ENCODE measurements at regions not wholly inside any gene's neighbourhood (a gene's known extent, or its start where the extent isn't known, plus 50 kb on each side); places are given as distances from the start of the nearest gene placed in this dataset.
"Not testable (repeated sequence)": the region's sequence is repeated elsewhere in the genome, so short reads cannot be mapped to it uniquely, and the experiment has no call there.

DNA sequence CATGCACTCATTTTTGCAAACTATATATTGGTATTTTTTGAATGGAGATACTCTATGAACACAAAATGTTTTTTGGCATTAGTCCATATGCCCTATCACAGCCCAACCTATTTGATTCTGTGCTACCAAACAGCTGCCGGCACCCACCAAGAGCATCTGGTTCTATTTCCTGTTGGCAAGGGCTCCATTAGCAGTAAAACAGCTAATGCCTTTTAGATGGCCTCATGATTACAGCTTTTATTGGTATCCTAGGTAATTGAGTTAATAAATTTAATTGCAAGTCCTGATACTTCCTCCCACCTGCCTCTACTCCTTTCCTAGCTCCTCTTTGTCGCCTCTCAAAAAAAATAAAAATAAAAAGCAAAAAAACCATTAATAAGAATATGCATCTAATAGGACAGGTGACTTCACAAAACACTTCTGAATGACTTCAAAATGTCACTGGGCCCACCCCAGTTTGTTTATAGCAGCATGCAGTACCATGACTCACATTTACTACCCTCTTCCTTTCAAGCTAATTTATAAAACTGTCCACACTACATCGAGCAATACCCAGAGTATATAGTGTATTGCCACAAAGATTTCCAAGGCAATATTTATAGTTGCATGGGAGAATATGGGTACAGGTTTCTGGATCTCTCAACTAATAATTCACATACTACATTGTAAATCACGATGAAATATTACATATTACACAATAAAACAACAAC lies 620.4 kb downstream of the SLCO4C1 start:
- Histone ChIP-seq H3K27ac (ENCODE audit: low read depth) (no peak overlapping the region), H3K4me3 (ENCODE audit: low read depth, low read length) (no peak overlapping the region), H3K36me3 (ENCODE audit: insufficient read depth) (no peaks in the 10 kb centered on the region), H3K4me1 (ENCODE audit: insufficient read depth) (no peaks in the 10 kb centered on the region)
- DNase-seq (ENCODE audit: extremely low spot score), result no peak
- WGBS, result 54% methylated on average over 4 of the region's 4 CpGs

DNA sequence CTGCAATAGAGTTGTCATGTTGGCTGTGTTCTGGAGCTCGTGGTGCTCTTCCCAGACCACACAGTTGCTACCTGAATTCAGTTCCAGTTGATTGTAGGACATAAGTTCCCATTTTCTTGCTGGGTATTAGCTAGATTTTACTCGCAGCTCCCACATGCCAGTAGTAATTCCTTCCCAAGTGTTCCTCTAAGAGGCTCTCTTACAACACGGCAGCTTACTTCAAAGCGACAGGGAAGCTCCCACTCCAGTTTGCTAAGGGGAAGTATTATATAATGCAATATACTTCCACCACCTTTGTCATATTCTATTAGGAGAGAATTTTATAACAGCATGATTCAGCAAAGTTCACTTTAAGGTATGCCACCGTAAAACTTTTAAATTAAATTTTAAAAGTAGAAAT lies 623.0 kb downstream of the SLCO4C1 start:
- 85% methylated on average over 5 of the region's 5 CpGs for WGBS
- Histone ChIP-seq H3K27ac (ENCODE audit: low read depth) (no peak overlapping the region), H3K4me1 (ENCODE audit: insufficient read depth) (no peaks in the 10 kb centered on the region), H3K4me3 (ENCODE audit: low read depth, low read length) (no peak overlapping the region), H3K36me3 (ENCODE audit: insufficient read depth) (no peaks in the 10 kb centered on the region)
- no peak for DNase-seq (ENCODE audit: extremely low spot score)

DNA sequence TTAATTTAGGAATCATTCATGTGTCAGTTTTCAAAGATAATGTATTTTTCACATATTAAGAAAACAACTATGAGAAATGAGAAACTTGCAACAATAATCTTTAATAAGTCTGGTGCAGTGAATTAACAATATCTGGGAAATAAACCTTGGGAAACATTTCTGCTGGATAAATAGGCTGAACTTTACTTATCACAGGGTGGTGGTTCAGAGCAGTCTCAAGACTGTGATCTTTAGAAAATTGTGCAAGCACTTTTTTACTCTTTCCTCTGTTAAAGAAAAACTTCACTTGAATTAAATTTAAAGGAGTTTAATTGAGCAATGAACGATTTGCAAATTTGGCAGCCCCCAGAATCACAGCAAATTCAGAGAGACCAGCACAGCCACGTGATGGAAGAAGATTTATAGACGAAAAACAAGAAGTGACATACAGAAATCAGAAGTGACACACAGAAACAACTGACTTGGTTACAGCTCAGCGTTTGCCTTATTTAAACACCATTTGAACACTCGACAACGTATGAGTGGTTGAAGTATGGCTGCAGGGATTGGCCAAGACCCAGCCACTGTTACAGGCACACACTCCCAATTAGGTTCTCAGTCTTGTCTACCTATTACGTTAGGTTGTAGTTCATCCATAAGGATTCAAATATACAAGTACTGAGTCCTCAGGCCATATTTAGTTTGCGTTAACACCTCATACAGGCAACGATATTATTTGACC lies 631.9 kb downstream of the SLCO4C1 start:
- H3K4me3 ChIP-seq (ENCODE audit: low read depth, low read length), result no peak overlapping the region
- H3K36me3 ChIP-seq (ENCODE audit: insufficient read depth), result no peaks in the 10 kb centered on the region
- H3K4me1 ChIP-seq (ENCODE audit: insufficient read depth), result no peaks in the 10 kb centered on the region
- 78% methylated on average over 9 of the region's 9 CpGs for WGBS
- H3K27ac ChIP-seq (ENCODE audit: low read depth), result no peak overlapping the region
- DNase-seq (ENCODE audit: extremely low spot score), result no peak

DNA sequence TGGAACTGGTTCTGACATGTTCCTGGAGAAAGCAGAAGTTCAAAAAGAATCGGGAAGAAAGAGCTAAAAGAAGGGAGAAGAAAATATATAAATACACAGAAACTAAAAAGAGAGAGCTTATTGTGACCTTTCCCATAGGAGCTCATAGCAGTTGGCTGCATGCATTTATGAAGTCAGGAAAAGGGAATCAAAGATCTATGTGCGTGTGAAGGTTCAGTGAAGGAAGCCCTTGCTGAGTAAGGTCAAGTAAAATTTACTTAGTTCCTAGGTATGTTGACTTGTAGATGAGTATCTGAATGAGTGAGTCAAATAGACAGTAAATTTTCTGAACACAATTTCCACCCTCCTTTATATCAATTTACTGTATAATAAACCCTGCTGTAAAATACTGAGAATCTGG lies 632.5 kb downstream of the SLCO4C1 start:
- Histone ChIP-seq H3K4me3 (ENCODE audit: low read depth, low read length) (no peak overlapping the region), H3K27ac (ENCODE audit: low read depth) (no peak overlapping the region), H3K4me1 (ENCODE audit: insufficient read depth) (no peaks in the 10 kb centered on the region), H3K36me3 (ENCODE audit: insufficient read depth) (no peaks in the 10 kb centered on the region)
- DNase-seq (ENCODE audit: extremely low spot score), result no peak
- 57% methylated on average over 2 of the region's 2 CpGs for WGBS

DNA sequence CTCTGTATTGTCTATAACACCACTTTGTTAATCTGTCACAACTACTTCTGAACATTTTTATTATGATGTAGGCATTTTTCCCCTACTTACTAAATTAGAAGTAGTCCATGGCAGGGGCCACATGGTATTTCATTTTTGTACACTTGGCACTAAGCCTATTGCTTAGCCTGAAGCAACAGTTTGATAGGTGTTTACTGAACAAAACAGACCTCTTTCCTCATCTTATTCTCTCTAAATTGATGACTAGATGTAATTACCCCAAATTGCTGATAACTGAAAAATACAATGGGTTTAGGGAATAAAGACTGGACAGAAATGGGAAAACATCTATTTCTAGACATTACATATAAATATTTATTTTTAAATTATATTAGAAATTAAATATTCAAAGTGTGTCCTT lies 633.8 kb downstream of the SLCO4C1 start:
- no peak overlapping the region for H3K4me3 ChIP-seq (ENCODE audit: low read depth, low read length)
- H3K27ac ChIP-seq (ENCODE audit: low read depth), result no peak overlapping the region
- no peaks in the 10 kb centered on the region for H3K4me1 ChIP-seq (ENCODE audit: insufficient read depth)
- no peaks in the 10 kb centered on the region for H3K36me3 ChIP-seq (ENCODE audit: insufficient read depth)
- DNase-seq (ENCODE audit: extremely low spot score), result no peak

DNA sequence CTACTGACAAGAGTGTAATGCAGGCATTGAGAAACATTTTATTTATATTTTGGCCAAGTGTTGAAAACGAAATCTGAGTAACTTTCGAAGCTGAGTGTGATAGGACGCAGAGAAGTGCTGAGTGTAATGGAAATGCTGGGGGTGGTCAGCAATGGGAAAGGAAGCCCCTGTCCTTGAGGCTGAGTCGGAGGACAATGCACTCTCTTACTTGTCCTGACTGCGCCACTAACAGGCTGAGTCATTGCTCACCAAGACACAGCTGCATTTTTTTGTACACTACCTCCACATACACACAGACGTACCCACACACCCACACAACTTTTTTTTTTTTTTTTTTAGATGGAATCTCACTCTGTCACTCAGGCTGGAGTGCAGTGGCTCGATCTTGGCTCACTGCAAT lies 637.7 kb downstream of the SLCO4C1 start:
- DNase-seq (ENCODE audit: extremely low spot score), result no peak
- 66% methylated on average over 7 of the region's 7 CpGs for WGBS
- no peaks in the 10 kb centered on the region for H3K36me3 ChIP-seq (ENCODE audit: insufficient read depth)

DNA sequence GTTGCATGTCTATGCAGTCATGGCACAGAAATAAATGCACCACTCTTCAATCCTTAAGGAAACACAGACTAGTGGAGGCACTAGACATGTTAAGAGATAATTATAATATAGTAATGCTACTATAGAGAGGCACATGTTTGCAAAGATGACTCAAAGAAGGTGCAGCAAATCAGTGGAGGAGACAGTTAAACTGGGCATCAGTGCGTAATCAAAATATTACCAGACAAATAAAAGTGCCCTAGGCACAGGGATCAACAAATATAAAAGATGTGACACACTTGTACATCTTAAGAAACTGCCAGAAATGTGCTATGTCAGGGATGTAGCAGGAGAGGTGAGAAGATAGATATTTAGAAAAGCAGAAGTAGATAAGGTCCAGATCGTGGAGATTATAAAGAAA lies 642.1 kb downstream of the SLCO4C1 start:
- WGBS, result 59% methylated on average over 2 of the region's 2 CpGs
- no peak overlapping the region for H3K27ac ChIP-seq (ENCODE audit: low read depth)
- H3K4me3 ChIP-seq (ENCODE audit: low read depth, low read length), result no peak overlapping the region
- no peaks in the 10 kb centered on the region for H3K36me3 ChIP-seq (ENCODE audit: insufficient read depth)
- H3K4me1 ChIP-seq (ENCODE audit: insufficient read depth), result no peaks in the 10 kb centered on the region
- no peak for DNase-seq (ENCODE audit: extremely low spot score)

More for the DNA sequence above, 637.7 kb downstream of the SLCO4C1 start:
- Histone ChIP-seq H3K4me3 (ENCODE audit: low read depth, low read length) (no peak overlapping the region), H3K27ac (ENCODE audit: low read depth) (no peak overlapping the region), H3K4me1 (ENCODE audit: insufficient read depth) (no peaks in the 10 kb centered on the region)

DNA sequence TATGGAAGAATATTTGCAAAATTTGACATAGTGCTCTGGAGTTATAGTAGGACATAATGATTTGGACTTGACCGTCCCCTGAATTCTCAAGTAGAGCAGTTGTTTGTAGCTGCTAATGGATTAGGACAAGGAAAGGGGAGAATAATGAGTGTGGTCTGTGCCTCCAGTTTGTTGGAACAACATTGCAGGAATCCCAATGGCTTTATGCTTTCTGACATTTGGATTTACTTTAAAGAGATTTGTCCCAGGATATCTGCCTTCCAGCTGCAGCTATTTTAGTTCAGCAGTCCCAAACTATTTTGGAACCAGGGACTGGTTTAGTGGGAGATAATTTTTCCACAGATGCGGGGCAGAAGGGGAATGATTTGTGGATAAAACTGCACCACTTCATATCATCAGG lies 648.2 kb downstream of the SLCO4C1 start:
- H3K4me3 ChIP-seq (ENCODE audit: low read depth, low read length), result no peak overlapping the region
- no peaks in the 10 kb centered on the region for H3K36me3 ChIP-seq (ENCODE audit: insufficient read depth)
- no peaks in the 10 kb centered on the region for H3K4me1 ChIP-seq (ENCODE audit: insufficient read depth)
- H3K27ac ChIP-seq (ENCODE audit: low read depth), result no peak overlapping the region
- 48% methylated on average over 2 of the region's 2 CpGs for WGBS
- DNase-seq (ENCODE audit: extremely low spot score), result no peak

DNA sequence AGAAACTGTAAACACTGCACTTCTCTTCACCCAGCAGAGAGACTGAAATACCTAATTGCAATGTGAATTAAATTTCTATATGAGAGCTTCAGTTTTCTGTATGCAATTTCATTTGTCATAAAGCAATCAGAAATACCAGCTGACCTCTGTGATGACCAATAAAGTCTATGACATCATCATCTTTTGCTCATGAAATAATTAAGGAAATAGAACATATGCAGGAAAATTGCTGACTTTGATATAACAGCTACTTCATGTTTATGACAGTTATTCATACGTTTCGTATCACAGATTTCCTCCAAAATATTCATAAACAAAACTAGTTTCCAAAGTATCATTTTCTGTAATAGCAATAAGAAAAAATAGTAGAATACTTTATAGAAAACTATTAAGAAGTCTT lies 652.3 kb downstream of the SLCO4C1 start:
- WGBS, result 42% methylated on average over 2 of the region's 2 CpGs
- H3K4me3 ChIP-seq (ENCODE audit: low read depth, low read length), result no peak overlapping the region
- no peaks in the 10 kb centered on the region for H3K4me1 ChIP-seq (ENCODE audit: insufficient read depth)
- no peak overlapping the region for H3K27ac ChIP-seq (ENCODE audit: low read depth)
- no peaks in the 10 kb centered on the region for H3K36me3 ChIP-seq (ENCODE audit: insufficient read depth)
- no peak for DNase-seq (ENCODE audit: extremely low spot score)

DNA sequence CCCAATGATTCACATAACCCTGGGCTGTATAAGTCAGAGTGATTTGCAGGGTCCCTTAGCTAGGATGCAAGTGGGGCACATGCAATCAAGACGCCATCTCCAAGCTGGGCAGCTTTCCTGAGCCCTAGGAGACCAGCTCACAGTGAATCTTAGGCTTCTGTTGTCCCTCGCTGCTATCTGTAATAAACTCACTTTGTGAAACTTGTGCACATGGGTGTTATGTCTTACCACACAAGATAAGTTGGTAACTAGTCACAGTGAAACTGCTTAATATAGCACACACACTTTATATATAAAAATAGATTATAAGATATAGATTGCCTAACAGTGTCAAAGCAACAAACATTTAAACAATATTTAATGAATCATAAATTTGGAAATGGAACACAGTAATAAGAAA lies 658.5 kb downstream of the SLCO4C1 start:
- Histone ChIP-seq H3K4me1 (ENCODE audit: insufficient read depth) (no peaks in the 10 kb centered on the region), H3K27ac (ENCODE audit: low read depth) (no peak overlapping the region), H3K36me3 (ENCODE audit: insufficient read depth) (no peaks in the 10 kb centered on the region), H3K4me3 (ENCODE audit: low read depth, low read length) (no peak overlapping the region)
- WGBS, result 86% methylated on average over 2 of the region's 2 CpGs
- DNase-seq (ENCODE audit: extremely low spot score), result no peak

DNA sequence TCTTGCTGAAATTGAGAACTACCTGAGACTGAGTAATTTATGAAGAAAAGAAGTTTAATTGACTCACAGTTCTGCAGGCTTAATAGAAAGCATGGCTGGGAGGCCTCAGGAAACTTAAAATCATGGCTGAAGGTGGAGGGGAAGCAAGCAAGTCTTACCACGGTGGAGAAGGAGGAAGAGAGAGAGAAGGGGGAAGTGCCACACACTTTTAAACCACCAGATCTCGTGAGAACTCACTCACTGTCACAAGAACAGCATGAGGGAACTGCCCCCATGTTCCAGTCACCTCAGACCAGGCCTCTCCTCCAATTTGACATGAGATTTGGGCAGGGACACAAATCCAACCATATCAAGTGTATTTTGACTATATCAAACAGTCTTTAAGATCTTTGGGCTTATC lies 668.3 kb downstream of the SLCO4C1 start:
- H3K4me3 ChIP-seq (ENCODE audit: low read depth, low read length); H3K36me3 ChIP-seq (ENCODE audit: insufficient read depth); H3K27ac ChIP-seq (ENCODE audit: low read depth); H3K4me1 ChIP-seq (ENCODE audit: insufficient read depth); DNase-seq (ENCODE audit: extremely low spot score): not testable (repeated sequence)
- 40% methylated on average over 2 of the region's 2 CpGs for WGBS

DNA sequence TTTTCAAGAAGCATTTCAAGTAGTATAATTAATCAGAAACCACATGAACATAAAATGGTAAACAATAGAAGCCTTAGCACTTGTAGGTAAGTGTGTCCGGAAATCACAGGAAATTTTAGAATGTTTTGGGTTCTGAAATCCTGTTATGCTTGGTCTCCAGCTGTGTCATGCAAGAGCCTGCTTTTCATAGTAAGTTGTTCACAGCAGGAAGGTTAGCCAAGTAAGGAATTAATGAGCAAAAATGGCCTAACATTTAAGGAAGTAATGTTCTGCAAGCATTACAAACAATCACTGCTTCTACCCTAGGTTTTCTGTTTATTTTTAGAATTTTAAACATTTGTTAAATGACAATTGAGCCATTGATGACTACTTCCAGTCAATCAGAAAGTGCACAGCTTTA lies 669.5 kb downstream of the SLCO4C1 start:
- Histone ChIP-seq H3K4me3 (ENCODE audit: low read depth, low read length) (no peak overlapping the region), H3K4me1 (ENCODE audit: insufficient read depth) (no peaks in the 10 kb centered on the region), H3K36me3 (ENCODE audit: insufficient read depth) (no peaks in the 10 kb centered on the region), H3K27ac (ENCODE audit: low read depth) (no peak overlapping the region)
- 56% methylated on average over 1 of the region's 1 CpG for WGBS
- no peak for DNase-seq (ENCODE audit: extremely low spot score)

DNA sequence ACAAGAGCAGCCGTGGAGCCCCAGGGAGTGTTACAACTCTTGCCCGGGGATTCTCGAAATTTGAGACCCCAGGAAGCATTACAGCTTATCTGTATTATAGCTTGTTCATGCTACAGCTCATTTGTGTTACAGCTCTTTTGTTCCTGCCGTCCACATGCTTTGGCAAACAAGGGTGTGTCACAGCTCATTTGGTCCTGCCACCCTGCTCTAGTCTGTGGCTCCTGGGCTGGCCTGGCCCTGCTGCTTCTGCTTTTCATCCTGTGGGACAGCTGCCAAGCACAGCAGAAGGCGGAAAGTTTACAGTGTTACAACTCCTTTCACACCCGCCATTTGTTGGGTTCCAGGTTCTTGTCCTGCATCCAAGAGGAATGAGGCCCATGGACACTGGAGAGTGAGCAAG lies 685.0 kb downstream of the SLCO4C1 start:
- no peaks in the 10 kb centered on the region for H3K4me1 ChIP-seq (ENCODE audit: insufficient read depth)
- no peaks in the 10 kb centered on the region for H3K36me3 ChIP-seq (ENCODE audit: insufficient read depth)
- WGBS, result 61% methylated on average over 6 of the region's 6 CpGs
- H3K27ac ChIP-seq (ENCODE audit: low read depth), result no peak overlapping the region
- no peak for DNase-seq (ENCODE audit: extremely low spot score)
- H3K4me3 ChIP-seq (ENCODE audit: low read depth, low read length), result no peak overlapping the region

DNA sequence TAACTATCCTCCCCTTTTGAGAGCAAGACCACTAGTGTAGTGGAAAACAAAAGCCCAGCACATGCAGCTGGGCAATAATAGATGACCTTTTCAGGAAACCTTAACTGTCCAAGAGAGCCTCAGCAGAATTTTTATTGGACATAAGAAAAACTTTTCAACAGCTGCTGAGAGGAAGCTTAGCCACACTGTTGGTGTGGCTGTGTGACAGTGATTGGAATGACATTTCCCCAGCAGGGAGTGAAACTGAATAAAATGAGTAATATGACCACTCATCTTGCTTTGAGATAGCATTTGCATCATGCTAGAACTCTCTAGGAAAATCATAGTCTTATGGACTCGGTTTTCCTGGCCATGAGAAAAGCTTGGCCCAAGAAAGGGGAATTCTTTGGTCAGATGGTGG lies 687.8 kb downstream of the SLCO4C1 start:
- Histone ChIP-seq H3K4me1 (ENCODE audit: insufficient read depth) (no peaks in the 10 kb centered on the region), H3K36me3 (ENCODE audit: insufficient read depth) (no peaks in the 10 kb centered on the region), H3K4me3 (ENCODE audit: low read depth, low read length) (no peak overlapping the region), H3K27ac (ENCODE audit: low read depth) (no peak overlapping the region)
- WGBS, result 72% methylated on average over 1 of the region's 1 CpG
- DNase-seq (ENCODE audit: extremely low spot score), result no peak

Measured in urinary bladder (tissue), 3 donors.